HG03342 (cell line): ENCODE measurements at regions not wholly inside any gene's neighbourhood (a gene's known extent, or its start where the extent isn't known, plus 50 kb on each side); places are given as distances from the start of the nearest gene placed in this dataset.

ENCODE experiments used
- ATAC-seq: cut with Tn5 transposase; IDR thresholded peaks from one replicate; pipeline ENCODE4 v1.9.1; 2021; ENCODE audit warnings: mild to moderate bottlenecking, moderate library complexity; ENCODE audit not compliant: unreplicated experiment

- no peak for ATAC-seq
Measured at GRCh38 chr15:69529961-69530633, 77.5 kb downstream of the RPLP1 start.

GRCh38 chr15:69530991-69531664 lies 78.5 kb downstream of the RPLP1 start:
- ATAC-seq = no peak

GRCh38 chr15:69531665-69532027 lies 79.0 kb downstream of the RPLP1 start:
- ATAC-seq = no peak

- ATAC-seq = no peak
Measured at GRCh38 chr15:69532066-69532465, 79.4 kb downstream of the RPLP1 start.

GRCh38 chr15:69532856-69533255 lies 80.2 kb downstream of the RPLP1 start:
- no peak for ATAC-seq

GRCh38 chr15:69533522-69533921 lies 80.9 kb downstream of the RPLP1 start:
- ATAC-seq = no peak

GRCh38 chr15:69535101-69535638 lies 82.6 kb downstream of the RPLP1 start:
- no peak for ATAC-seq

- no peak for ATAC-seq
Measured at GRCh38 chr15:69535998-69536397, 83.4 kb downstream of the RPLP1 start.

- no peak for ATAC-seq
Measured at GRCh38 chr15:69536726-69537512, 84.3 kb downstream of the RPLP1 start.

GRCh38 chr15:69537901-69538300 lies 85.3 kb downstream of the RPLP1 start:
- ATAC-seq = no peak

GRCh38 chr15:69538379-69538778 lies 85.8 kb downstream of the RPLP1 start:
- no peak for ATAC-seq

- no peak for ATAC-seq
Measured at GRCh38 chr15:69539345-69539744, 86.7 kb downstream of the RPLP1 start.

GRCh38 chr15:69540622-69541021 lies 88.0 kb downstream of the RPLP1 start:
- ATAC-seq = no peak

GRCh38 chr15:69542028-69542427 lies 89.4 kb downstream of the RPLP1 start:
- ATAC-seq = no peak

GRCh38 chr15:69543681-69544364 lies 91.2 kb downstream of the RPLP1 start:
- no peak for ATAC-seq

GRCh38 chr15:69544365-69545113 lies 91.9 kb downstream of the RPLP1 start:
- no peak for ATAC-seq

GRCh38 chr15:69546182-69546581 lies 93.6 kb downstream of the RPLP1 start:
- no peak for ATAC-seq

- ATAC-seq = no peak
Measured at GRCh38 chr15:69548395-69549180, 96.0 kb downstream of the RPLP1 start.

- ATAC-seq = no peak
Measured at GRCh38 chr15:69551391-69552056, 98.9 kb downstream of the RPLP1 start.
